Retinal pigment epithelial cell (primary cell): ENCODE measurements at regions not wholly inside any gene's neighbourhood (a gene's known extent, or its start where the extent isn't known, plus 50 kb on each side); places are given as distances from the start of the nearest gene placed in this dataset.

Source experiments
- DNase-seq: peaks from one replicate; pipeline ENCODE4 v3.0.0-alpha.2; 2010; ENCODE audit warnings: low read depth
- H3K4me3 ChIP-seq: 2 replicates; pipeline ENCODE4 v1.5.1; 2011; ENCODE audit warnings: mild to moderate bottlenecking, low read length, control low read depth, moderate library complexity
- CTCF ChIP-seq: conservative IDR thresholded peaks from 2 replicates; pipeline ENCODE4 v1.5.1; 2011; ENCODE audit warnings: low read depth, low read length, control low read depth, inconsistent platforms

DNA sequence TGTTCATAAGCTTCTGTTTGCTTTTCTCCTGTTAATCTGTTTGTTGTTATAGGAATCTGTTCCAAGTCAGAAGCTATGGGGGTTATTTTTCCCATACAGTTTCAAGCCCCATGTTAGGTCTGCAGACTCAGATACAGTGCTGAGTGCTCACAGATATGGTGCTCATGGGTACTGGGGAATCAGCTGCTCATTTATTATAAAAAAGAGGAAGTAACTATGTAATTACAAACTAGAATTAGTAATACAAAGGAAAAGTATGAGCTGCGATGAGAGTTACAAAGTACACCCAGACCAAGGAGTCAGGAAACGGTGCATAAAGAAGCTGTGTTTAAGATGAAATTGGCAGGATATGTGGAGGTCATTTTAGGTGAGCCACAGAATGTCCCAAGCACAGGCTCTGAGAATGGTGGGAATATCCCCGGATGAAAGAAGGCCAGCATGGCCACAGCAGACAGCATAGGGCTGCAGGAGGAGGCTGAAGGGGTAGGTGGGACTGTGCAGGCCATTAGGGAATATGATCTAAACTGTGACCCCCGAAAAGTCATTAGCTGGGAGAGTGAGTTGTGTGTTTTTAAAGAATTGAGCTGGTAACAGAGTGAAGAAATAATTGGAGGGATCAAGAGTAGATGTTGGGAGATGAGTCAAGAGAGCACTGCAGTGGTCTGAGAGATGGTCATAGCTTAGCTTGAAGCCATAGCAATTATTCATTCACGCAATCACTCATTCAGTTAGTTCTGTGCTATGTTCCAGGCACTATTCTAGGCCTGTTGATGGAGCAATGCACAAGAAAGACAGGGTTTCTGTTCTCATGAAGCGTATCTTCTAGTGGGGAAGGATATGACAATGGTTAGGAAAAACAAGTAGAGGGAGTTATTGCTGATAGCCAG, 177.4 kb upstream of the UBL3 start:
- DNase-seq: no peak
- TF ChIP-seq CTCF: no peak
- H3K4me3 ChIP-seq: no peak overlapping the region

- no peak for TF ChIP-seq CTCF
- DNase-seq: no peak
- H3K4me3 ChIP-seq: no peak overlapping the region
Observed at GRCh38 chr13:30026909-30027308, 176.5 kb upstream of the UBL3 start.

- no peak overlapping the region for H3K4me3 ChIP-seq
- no peak for TF ChIP-seq CTCF
- no peak for DNase-seq
Observed at GRCh38 chr13:30026093-30026492, 175.7 kb upstream of the UBL3 start.

- DNase-seq: no peak
- H3K4me3 ChIP-seq: no peak overlapping the region
- TF ChIP-seq CTCF: no peak
Observed at GRCh38 chr13:30025351-30025750, 174.9 kb upstream of the UBL3 start.

GRCh38 chr13:30024125-30024865, 173.9 kb upstream of the UBL3 start:
- H3K4me3 ChIP-seq: no peak overlapping the region
- TF ChIP-seq CTCF: no peak
- no peak for DNase-seq

- TF ChIP-seq CTCF: no peak
- no peak overlapping the region for H3K4me3 ChIP-seq
- DNase-seq: no peak
Observed at GRCh38 chr13:30023196-30023895, 172.9 kb upstream of the UBL3 start.
